Mucosa of descending colon (tissue), 3 donors: ENCODE measurements at regions not wholly inside any gene's neighbourhood (a gene's known extent, or its start where the extent isn't known, plus 50 kb on each side); places are given as distances from the start of the nearest gene placed in this dataset.

Source experiments
- ATAC-seq: fragments of 200-7000 bp; cut with Tn5 transposase; one replicate; pipeline ENCODE4 v1.9.1; 2020; ENCODE audit warnings: mild to moderate bottlenecking, moderate library complexity
- DNase-seq, 3 donors: peaks; one replicate each; pipeline ENCODE4 v3.0.0-alpha.2; 2020
- H3K36me3 ChIP-seq: fragments of 200-600 bp; one replicate; pipeline ENCODE4 v1.8.0; 2021; ENCODE audit warnings: low read depth, mild to moderate bottlenecking
- H3K4me1 ChIP-seq: fragments of 200-600 bp; one replicate; pipeline ENCODE4 v1.8.0; 2021; ENCODE audit warnings: low read depth, mild to moderate bottlenecking
- H3K4me3 ChIP-seq: fragments of 200-600 bp; one replicate; pipeline ENCODE4 v1.8.0; 2021; ENCODE audit warnings: mild to moderate bottlenecking
- H3K9me3 ChIP-seq: fragments of 200-600 bp; one replicate; pipeline ENCODE4 v1.8.0; 2021; ENCODE audit warnings: mild to moderate bottlenecking
- CTCF ChIP-seq: fragments of 200-600 bp; IDR thresholded peaks from one replicate; pipeline ENCODE4 v1.8.0; 2022; ENCODE audit warnings: antibody characterized with exemption, mild to moderate bottlenecking
- intact Hi-C, 2 donors: fragments of 100-400 bp; cut with DNase I in 1 of 2; cut with micrococcal nuclease in 1 of 2; formaldehyde crosslinking; loops; one replicate each; pipeline versions ENCODE4 v1.11.0 to v1.11.1; 2022; cut with DNase I, micrococcal nuclease
- donor health status: DM: no; HTN: no; CAD: no; lungs with moderate emphysema.
- donor health status: DM: no; HTN: no; CAD: no.
- donor health status: DM: no; HTN: yes; CAD: no.

DNA sequence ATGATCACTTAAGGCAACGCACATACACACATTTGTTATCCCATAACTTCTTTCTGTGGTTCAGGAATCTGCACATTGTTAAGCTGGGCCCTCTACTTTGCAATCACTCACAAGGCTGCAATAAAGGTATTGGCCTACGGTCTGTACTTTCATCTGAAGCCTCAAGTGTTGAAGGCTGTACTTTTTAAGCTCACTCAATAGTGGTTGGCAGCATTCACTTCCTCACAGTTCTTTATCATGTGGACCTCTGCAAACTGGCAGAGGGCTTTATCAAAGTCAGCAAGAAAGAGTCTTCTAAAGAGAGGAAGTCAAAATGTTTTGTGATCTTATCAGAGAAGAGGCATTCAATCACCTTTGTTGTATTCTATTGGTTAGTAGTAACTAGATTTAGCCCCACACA, 301.4 kb upstream of the EPHA5 start:
- TF ChIP-seq CTCF, result no peak
- no peaks in the 10 kb centered on the region for H3K9me3 ChIP-seq
- intact Hi-C loops, result no loop called here
- no peaks in the 10 kb centered on the region for H3K4me1 ChIP-seq
- H3K4me3 ChIP-seq, result no peak overlapping the region
- no peak for DNase-seq
- H3K36me3 ChIP-seq, result no peaks in the 10 kb centered on the region
- ATAC-seq, result no peak

DNA sequence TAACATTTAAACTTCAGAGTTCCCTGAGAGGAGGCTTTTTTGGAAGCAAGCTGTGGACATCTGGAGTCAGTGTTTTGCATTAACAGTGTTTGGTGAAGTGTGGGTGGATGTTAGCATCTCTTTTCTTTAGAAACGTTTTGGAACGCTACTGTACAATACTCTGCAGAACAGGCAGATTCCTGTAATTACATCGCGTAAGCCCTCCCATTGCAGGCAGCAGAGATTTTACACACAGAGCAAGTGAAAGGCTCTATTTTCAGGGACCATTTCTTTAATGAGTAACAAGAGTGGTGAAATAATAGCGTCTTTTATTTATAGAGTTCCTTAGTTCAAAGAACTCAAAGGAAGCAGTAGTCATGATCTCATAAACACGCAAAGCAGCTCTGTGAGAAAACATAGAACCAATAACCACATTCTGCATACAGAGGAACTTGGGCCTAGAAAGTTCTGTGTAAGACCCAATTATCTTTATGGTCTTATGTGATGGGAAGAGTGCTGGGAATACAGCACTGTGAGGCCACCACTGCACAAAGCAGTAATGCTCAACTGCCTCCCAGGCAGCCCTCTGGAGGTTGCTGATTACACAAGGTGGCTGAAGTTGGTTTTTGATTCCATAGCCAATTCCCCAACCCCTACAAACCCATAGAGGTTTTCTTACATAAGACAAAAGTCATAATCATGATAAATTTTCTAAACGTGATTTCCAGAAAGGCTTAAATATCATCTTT, 298.7 kb upstream of the EPHA5 start:
- intact Hi-C loops, result no loop called here
- Histone ChIP-seq H3K4me3 (no peak overlapping the region), H3K36me3 (no peaks in the 10 kb centered on the region), H3K9me3 (no peaks in the 10 kb centered on the region), H3K4me1 (no peaks in the 10 kb centered on the region)
- DNase-seq (no peak), ATAC-seq (no peak)
- no peak for TF ChIP-seq CTCF

DNA sequence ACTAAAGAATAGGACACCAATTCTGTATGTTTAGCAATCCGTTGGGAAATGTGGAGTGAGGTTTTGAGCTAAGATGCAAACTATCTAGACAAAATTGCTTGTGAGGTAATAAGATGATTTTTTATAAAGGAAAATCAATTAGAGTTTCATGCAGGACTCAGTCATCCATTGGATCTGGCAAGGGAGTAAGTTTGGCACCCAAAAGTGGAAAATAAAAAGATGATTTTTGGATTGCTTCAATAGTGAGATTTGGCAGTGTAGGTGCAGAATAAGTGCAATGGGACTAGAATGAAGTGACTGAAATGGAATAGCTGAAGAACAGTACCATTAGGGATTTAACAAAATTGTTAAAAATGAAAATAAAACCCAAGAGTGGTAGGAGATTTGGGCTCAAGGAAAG, 290.5 kb upstream of the EPHA5 start:
- Histone ChIP-seq H3K4me3 (no peak overlapping the region), H3K9me3 (peaks cover 7% of the 10 kb centered on the region), H3K4me1 (no peaks in the 10 kb centered on the region), H3K36me3 (no peaks in the 10 kb centered on the region)
- ATAC-seq, result no peak
- TF ChIP-seq CTCF, result no peak
- no peak for DNase-seq
- intact Hi-C loops, result no loop called here

GRCh38 chr4:65954416-65954815, 284.1 kb upstream of the EPHA5 start:
- TF ChIP-seq CTCF, result no peak
- H3K4me1 ChIP-seq, result no peaks in the 10 kb centered on the region
- intact Hi-C loops, result no loop called here

GRCh38 chr4:65951177-65951576, 280.9 kb upstream of the EPHA5 start:
- H3K9me3 ChIP-seq, result peaks cover 3% of the 10 kb centered on the region
- intact Hi-C loops, result no loop called here
- DNase-seq (no peak), ATAC-seq (no peak)
- no peaks in the 10 kb centered on the region for H3K36me3 ChIP-seq
- H3K4me1 ChIP-seq, result no peaks in the 10 kb centered on the region
- H3K4me3 ChIP-seq, result no peak overlapping the region
- no peak for TF ChIP-seq CTCF

More at GRCh38 chr4:65954416-65954815, 284.1 kb upstream of the EPHA5 start:
- no peak for DNase-seq
- ATAC-seq, result no peak
- H3K36me3 ChIP-seq, result no peaks in the 10 kb centered on the region
- no peak overlapping the region for H3K4me3 ChIP-seq
- peaks cover 6% of the 10 kb centered on the region for H3K9me3 ChIP-seq

DNA sequence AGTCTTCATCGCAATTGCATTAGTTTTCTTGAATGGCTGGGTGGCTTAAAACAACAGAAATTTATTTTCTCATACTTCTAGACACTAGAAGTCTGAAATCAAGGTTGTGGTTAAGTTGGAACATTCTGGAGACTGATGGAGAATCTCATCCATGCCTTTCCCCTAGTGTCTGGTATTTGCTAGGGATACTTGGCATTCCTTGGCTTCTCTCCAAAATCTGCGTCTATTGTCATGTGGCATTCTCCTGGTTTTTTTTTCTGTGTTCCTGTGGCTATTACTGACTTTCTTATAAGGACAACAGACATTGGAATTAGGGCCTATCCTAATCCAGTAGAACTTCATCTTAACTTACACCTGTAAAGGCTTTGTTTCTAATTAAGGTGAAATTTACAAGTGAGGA, 272.8 kb upstream of the EPHA5 start:
- H3K4me3 ChIP-seq, result no peak overlapping the region
- intact Hi-C loops, result no loop called here
- DNase-seq (no peak), ATAC-seq (no peak)
- H3K36me3 ChIP-seq, result no peaks in the 10 kb centered on the region
- peaks cover 2% of the 10 kb centered on the region for H3K9me3 ChIP-seq
- TF ChIP-seq CTCF, result no peak
- no peaks in the 10 kb centered on the region for H3K4me1 ChIP-seq
